GM19025 (cell line): ENCODE measurements at regions not wholly inside any gene's neighbourhood (a gene's known extent, or its start where the extent isn't known, plus 50 kb on each side); places are given as distances from the start of the nearest gene placed in this dataset.
A peak's percentile ranks its signal among the peaks of the same experiment; 100 is the strongest.

ENCODE experiments used
- ATAC-seq: cut with Tn5 transposase; IDR thresholded peaks from one replicate; pipeline ENCODE4 v1.9.1; 2021; ENCODE audit warnings: mild to moderate bottlenecking, low read depth, moderate library complexity; ENCODE audit not compliant: unreplicated experiment

DNA sequence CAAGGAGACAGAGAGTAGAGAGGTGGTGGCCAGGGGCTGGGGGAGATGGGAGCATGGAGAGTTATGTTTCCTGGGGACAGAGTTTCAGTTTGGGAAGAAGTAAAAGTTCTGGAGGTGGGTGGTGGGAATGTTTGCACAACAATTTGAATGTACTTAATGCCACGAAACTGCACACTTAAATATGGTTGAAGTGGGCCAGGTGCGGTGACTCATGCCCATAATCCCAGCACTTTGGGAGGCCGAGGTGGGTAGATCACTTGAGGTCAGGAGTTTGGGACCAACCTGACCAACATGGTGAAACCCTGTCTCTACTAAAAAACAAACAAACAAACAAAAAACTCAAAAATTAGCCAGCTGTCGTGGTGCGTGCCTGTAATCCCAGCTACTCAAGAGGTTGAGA lies 137.2 kb downstream of the PFKFB3 start:
- ATAC-seq, result no peak

DNA sequence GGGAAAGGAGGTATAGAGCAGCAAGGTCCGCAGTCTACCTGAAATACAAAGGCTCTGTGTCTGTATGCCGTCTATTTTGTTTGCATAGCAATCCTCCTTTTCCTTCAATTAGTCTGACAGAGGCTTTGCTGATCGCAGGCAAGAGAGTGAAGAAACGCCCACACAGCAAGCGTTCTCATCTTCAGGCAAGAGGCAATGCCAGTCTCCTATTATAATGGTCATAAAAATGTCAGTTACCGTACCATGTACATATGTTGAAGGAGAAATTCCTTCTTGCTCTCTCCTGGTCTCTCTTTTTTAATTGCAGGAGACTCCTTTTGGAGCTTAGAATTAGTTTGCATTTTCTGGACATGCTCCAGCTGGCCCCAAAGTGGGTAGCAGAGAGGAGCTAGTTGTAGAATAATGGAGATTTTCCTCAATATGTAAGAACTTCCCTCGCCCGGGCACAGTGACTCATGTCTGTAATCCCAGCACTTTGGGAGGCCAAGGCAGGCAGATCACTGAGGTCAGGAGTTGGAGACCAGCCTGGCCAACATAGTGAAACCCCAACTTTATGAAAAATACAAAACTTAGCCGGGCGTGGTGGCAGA lies 139.5 kb downstream of the PFKFB3 start:
- ATAC-seq, result no peak

DNA sequence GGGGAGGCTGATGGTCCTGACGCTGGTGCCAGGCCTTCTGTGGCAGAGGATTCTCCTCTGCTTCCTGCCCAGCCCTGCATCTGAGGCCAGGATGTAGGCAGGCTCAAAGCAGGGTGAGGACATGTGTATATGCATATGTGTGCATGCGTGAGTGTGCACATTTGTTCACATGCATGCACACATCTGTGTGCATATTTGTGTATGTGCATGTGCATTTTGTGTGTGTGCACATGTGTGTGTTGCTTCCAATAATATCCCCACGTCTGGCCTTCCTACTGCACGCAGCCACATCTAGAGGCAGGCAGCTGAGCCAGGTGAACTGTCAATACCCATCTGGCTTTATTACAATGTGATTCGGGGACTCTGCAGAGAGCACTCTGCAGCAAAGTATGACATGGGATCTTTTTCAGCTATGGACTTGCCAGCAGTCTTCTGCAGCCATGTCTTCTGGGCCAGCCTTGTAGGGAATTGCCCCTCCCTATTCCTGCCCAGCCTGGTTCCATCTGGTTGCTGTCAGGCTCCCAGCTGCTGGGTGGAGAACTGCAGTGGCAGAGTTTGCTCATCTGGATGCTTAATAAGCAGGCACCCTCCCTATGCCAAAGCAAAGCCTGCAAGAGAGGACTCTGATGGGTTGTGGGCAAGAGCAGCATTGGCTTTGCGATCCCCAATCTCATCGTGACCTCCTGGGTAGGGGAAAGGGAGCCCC lies 140.7 kb downstream of the PFKFB3 start:
- no peak for ATAC-seq

DNA sequence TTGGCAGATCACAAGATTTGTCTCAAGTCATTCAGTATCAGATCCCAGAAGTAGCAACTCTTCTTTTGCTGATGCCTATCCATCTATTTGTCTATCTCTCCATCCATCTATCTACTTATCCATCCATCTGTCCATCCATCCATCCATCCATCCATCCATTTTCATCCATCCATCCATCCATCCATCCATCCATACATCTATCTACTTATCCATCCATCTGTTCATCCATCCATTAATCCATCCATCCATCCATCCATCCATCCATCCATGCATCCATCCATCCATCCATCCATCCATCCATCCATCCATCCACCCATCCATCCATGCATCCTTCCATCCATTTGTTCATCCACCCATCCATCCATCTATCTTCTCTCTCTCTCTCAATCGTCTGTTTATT lies 142.7 kb downstream of the PFKFB3 start:
- ATAC-seq, result no peak

DNA sequence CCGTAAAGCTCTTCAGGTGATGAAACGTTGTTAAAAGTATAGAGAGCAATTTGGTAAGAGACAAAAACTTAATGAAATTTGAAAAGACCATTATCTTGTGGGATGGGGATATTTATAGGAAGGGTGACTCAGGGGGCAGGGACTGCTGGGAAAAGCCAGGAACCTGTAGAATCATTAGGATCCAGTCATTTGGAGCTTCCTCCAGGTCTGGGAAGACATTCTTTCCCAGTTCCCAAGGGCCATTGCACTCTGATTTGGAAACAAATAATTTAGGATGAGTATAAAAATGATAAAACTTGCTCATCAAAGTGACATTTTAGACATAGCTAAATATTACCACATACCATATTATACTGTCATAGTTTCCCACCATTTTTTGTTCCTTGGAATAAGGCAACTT lies 143.9 kb downstream of the PFKFB3 start:
- no peak for ATAC-seq

DNA sequence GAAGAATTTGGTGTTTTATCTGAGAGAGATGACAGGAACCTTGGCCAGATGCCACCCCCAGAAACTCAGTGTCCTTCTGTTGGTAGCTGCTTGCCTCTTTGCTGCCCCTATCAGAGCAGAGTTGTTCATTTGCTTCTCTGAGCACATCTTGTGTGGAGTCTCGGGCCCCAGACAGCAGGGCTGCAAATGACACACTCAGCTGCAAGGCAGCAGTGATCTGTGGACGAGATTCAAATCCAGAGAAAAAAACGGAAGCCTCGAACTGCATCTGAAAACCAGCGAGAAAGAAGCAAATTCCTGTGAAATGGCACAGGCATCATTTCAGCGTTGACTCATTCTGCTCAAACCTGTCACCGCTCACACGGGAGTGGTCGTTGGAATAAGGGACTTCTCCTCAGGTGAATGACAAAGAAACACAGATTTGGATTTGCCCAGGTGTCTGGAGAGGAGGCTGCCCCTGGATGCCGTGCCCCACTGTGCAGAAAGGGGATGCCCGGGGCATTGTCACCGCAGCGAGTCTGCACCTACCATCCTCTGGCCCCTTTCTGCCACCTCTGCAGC lies 144.7 kb downstream of the PFKFB3 start:
- peak; percentile 14 for ATAC-seq

DNA sequence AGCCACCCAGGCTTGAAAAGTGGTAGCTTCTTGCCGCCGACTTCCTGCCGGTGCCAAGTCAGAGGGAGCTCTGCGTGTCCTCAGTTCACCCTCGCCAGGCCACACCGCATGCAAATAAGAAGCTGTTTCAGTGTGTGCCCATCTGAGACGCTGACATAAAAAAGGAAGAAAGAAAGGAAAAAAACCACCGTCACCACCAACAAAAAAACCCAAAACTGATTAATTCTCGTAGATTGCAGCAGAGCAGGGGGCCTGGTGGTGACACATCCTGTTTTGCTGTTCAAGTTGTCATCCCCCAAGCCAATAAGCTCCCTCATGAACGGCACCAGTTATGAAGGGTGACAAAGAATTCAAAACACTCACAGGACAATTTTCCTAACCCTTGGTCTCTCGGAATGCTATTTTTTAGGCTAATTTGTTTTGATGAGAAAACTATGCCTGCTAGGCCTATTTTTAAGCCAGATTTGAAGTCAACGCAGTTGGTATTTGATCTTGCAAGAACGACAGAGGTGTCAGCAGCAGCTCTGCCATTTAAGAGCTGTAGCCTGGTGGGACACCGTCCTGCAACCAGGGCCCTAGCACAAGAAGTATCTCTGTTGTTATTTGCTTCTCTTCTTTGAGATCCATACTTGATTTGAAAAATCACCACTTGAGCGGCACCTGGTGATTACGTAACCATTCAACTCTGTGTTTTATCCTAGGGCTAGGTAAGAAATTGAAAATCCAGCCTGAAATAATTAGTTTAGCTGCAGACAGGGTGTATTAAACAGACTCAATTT lies 145.6 kb downstream of the PFKFB3 start:
- ATAC-seq, result peak; percentile 96

DNA sequence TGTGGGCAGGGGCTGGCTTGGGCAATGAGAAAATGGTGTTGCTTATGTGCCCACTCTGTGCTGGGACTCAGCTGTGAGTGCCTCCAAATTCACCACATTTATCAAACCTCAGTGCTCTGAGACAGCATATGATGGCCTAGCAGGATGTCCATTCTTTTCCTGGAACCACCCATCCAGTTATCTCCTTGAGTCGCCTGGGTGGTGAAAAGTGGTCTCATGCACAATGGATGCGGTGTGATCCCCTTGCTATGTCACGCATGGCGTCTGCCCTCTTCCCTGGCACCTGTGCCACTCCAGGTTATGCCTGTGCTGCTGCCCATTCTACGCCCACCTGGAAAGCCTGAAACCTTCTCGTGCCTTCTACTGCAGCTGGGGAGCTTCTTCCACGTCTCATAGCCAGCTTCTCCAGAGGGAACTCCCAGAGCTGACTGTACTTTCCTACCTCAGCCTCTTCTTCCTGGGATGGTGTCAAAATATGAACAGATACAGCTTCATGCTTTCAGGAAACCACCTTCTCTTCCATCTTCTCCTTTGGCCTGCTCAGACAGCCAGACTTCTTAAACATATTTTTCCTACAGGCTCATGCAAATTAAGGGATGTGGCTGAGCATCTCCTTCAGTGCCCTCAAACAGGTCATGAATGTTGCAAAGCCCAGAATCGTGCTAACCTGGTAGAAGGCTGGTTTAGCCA lies 147.3 kb downstream of the PFKFB3 start:
- no peak for ATAC-seq

DNA sequence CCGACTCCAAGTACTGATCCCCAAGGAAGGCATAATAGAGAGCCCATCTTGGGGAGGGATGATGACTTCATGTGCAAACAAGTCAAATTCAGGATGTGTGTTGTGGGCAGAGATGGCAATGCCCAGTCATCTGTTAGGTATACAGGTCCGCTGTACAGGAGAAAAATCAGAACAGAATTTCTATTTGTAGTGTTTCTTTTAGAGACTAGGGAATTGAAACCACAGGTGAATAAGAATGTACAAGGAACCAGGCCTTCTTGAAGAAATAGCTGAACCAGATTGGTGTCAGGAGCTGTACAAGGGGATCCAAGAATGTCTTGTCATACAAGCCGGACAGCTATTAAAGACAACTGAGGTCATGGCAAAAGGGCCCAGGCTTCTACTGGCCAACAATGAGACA lies 147.9 kb downstream of the PFKFB3 start:
- no peak for ATAC-seq

DNA sequence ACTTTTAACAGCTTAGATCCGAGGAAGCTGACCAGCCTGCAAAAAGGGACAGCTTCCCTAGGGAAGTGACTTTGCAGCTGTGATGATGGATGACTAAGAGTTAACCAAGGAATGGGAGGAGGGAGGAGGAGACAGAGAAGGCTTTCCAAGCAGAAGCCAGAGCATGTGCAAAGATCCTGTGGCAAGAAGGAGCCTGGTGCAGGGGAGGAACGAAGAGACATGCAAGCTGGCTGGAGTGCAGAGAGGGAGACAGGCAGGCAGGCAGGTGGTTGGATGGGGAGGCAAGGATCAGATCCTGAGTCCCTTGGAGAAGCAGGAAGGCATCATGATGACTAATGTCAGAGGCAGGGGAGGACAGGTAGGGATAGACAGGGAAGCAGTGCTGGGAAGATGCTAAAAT lies 148.8 kb downstream of the PFKFB3 start:
- no peak for ATAC-seq

DNA sequence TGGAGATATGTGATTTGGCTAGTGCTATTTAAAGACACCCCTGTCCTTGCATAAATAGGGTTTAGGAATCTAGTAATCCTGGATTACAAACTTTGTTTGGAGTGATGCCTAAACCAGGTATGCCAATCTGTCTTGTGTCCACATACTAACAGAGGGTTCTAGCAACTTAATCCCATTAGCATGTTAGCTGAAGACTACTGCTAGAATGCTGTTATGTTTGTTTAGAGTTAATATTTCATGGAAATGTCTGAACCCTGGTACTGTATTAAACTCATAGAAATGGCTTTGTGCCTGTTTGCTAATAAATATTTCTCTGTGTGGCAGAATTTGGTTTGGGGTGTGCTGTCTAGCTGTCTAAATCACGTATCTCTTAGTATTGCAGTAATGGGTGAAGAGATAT lies 150.8 kb downstream of the PFKFB3 start:
- ATAC-seq, result no peak

DNA sequence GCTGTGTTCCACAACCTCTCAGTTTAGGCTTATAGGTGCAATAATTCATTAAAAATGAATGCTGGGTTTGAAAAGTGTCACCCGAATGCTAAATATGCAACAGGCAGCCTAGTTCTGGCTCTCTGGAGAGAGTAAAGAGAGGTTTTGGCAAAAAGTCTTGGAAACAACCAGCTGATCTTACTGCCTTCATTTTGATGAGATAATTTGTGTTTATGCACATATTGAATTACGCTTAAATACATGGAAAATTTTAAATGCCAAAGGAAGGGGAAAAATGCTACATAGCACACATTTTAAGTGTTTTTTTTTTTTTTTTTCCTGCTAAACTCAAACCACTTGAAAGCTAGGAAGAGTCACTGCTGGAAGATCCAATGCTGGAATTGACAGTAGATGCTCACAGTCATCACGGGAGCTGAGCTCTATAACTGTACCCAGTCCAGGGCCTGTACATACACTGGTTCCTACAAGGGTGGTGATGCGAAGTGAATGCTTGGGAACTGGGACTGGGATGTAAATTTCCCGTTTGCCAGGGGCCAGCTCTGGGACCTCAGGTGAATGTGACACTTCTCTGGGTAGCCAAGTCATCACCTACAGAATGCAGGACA lies 151.5 kb downstream of the PFKFB3 start:
- ATAC-seq, result no peak

DNA sequence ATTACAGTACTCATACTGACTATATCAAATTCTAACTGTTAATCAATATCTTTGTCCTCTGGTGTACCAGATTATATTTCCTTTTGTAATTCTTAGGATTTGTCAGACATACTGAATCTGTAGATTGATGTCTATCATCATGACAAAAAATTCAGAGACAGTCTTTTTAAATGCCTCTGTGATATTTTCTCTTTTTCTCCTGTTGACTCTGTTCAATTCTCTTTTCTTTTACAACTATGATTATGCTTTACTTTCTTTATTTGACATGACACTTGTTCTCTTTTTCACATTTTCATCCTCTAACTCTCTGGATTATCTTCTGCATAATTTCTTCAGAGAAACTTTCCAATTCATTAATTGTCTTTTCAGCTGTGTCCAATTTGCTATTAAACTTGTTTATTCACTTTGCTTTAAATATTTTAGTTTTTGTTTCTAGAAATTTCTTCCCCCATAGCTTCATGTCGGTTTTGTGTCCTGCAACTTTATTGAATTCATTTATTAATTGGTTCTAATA lies 153.6 kb downstream of the PFKFB3 start:
- no peak for ATAC-seq

DNA sequence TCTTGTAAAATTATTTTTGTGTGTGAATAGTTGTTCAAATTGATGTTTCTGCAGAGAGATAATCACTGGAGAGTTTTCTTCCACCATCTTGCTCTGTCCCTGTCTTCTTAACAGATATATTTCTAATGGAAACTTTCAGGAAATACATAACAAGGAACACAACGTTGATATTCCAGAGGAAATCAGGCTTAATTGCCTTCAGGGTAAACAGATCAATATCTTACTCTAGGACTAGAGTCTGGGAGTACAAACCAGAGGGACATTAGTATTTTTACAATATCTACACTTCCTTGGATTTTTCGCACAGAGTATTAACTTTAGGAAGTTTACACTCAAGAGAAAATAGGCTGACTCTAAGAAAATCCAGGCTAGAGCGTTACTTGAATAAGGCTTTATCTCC lies 159.1 kb downstream of the PFKFB3 start:
- no peak for ATAC-seq

DNA sequence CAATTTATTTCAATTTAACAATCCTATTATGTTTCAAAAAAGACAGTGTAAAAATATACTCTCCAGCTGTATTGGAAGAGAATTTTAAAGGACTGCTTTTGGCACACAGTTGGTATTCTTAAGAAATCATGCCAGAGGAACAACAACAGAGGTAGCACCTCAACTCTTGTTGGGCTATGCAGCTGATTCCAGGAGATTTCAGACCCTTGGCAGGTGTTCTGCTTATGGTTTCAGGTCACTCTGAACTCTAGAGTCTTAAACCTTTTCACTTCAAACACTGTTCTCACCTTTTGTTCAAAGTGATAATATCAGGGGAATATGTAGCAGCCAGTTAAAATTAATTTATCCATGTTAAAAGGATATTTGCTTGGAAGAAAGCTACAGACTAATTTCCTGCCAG lies 160.1 kb downstream of the PFKFB3 start:
- ATAC-seq, result no peak

DNA sequence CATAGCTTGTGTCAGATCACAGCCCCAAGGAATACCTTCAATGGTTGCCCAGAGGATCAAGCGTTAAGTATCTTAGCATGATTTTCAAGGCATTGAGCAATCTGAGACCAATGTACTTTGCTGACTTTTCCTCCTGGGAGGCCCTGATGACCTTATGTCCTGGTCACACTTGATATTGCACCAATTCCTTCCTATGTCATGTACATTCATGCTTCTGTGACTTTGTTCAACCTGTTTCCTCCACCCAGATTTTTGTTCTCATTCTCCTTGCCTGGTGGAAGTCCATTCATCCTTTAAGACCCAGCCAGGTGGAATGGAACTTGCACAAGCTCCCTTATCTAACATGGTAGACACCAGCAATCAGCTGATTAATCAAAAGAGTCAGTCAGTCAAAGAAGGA lies 160.8 kb downstream of the PFKFB3 start:
- no peak for ATAC-seq

DNA sequence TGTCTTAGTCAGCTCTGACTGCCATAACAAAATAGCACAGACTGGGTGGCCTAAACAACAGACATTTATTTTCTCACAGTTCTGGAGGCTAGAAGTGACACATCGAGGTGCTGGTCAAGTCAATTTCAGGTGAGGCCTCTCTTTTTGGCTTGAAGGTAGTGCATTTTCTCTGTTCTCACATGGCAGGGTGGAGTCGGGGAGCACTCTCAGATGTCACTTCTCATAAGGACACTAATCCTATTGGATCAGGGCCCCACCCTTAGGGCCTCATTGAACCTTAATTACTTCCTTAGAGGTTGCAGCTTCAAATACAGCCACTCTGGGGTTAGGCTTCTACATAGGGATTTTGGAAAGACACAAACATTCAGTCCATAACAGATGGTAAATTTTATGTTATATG lies 161.6 kb downstream of the PFKFB3 start:
- no peak for ATAC-seq

DNA sequence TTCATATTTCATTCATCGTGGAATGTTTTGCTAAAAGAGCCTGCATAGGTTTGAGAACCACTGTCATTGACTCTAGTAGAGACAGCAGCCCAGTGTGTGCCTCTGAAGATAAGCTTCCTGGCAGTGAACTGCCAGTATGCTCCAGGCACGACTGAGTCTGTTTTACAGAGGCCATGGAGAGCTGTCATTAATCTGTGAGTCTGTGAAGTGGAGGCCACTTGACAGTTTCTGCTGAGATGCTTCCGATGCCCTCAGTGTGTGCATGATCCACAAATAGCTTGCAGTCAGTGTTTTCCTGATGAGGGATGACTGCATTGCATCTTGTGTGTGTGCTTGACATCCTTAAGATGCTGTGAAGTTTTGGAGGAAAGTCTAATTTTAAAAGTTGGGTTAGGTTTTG lies 162.2 kb downstream of the PFKFB3 start:
- ATAC-seq, result no peak

DNA sequence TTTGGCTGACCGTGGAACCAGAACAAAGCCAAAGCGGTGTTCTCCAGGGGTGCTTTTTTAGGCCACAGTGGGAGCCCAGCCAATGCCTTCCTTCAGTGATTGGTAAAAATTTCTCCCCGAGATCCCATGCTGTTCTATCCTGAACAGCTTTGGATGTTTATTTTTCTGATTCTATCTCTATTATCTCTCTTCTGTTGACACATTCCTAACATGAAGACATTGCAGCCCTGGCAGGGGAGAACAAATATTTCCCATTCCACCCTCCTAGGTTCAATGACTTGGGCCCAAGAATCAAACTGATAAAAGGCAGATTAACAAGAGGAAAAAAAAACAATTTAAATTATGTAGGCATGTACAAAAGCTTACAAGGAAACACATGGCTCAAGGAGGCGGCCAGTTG lies 162.7 kb downstream of the PFKFB3 start:
- ATAC-seq, result no peak
